Calu3 (cell line): ENCODE measurements at regions not wholly inside any gene's neighbourhood (a gene's known extent, or its start where the extent isn't known, plus 50 kb on each side); places are given as distances from the start of the nearest gene placed in this dataset.

Source experiments
- BruUV-seq: library from RNA; stranded (reverse); fragments of 400-500 nt; replicated peaks from 2 replicates; lab custom pipeline; 2021; lab: Mats Ljungman, UMichigan
- CTCF ChIA-PET: fragments of 300-600 bp; sonication (Branson Sonifier 250); formaldehyde crosslinking; loops from one replicate; lab custom pipeline; 2022; ENCODE audit warnings: antibody characterized with exemption; lab: Charles Lee
- DNase-seq: peaks from one replicate; pipeline ENCODE4 v3.0.0; 2022
- H3K27ac Mint-ChIP-seq: one replicate; pipeline ENCODE4 v1.8.0; 2022; ENCODE audit warnings: mixed read lengths; ENCODE audit not compliant: unreplicated experiment
- H3K27me3 Mint-ChIP-seq: one replicate; pipeline ENCODE4 v1.8.0; 2022; ENCODE audit warnings: mixed read lengths; ENCODE audit not compliant: unreplicated experiment
- H3K36me3 Mint-ChIP-seq: one replicate; pipeline ENCODE4 v1.8.0; 2022; ENCODE audit warnings: mild to moderate bottlenecking, moderate library complexity, mixed read lengths; ENCODE audit not compliant: insufficient read depth, unreplicated experiment
- H3K4me1 Mint-ChIP-seq: one replicate; pipeline ENCODE4 v1.8.0; 2022; ENCODE audit warnings: mild to moderate bottlenecking, low read depth, mixed read lengths; ENCODE audit not compliant: unreplicated experiment
- H3K4me3 Mint-ChIP-seq: one replicate; pipeline ENCODE4 v1.8.0; 2022; ENCODE audit warnings: mild to moderate bottlenecking, low read depth, moderate library complexity, mixed read lengths; ENCODE audit not compliant: unreplicated experiment
- H3K9me3 Mint-ChIP-seq: one replicate; pipeline ENCODE4 v1.8.0; 2022; ENCODE audit warnings: low read depth, mixed read lengths; ENCODE audit not compliant: unreplicated experiment
- CTCF ChIP-seq: fragments of 200-600 bp; IDR thresholded peaks from one replicate; pipeline ENCODE4 v1.8.0; 2022; ENCODE audit warnings: antibody characterized with exemption; ENCODE audit not compliant: unreplicated experiment
- intact Hi-C: fragments of 100-400 bp; cut with micrococcal nuclease; formaldehyde crosslinking; loops from one replicate; pipeline ENCODE4 v1.10.0; 2022; ENCODE audit not compliant: unreplicated experiment

- H3K36me3 Mint-ChIP-seq, result no peaks in the 10 kb centered on the region
- intact Hi-C loops, result no loop called here
- no peak for TF ChIP-seq CTCF
- no peaks in the 10 kb centered on the region for H3K9me3 Mint-ChIP-seq
- H3K27me3 Mint-ChIP-seq, result peaks cover 84% of the 10 kb centered on the region
- H3K27ac Mint-ChIP-seq, result no peak overlapping the region
- H3K4me3 Mint-ChIP-seq, result no peak overlapping the region
- DNase-seq, result no peak
- peaks cover 10% of the 10 kb centered on the region for H3K4me1 Mint-ChIP-seq
- no TSS peak for BruUV-seq
- CTCF ChIA-PET, result interaction anchor here (0.6 kb wide), 1 partner anchor 11 kb away, joined by 3 read pairs; no protein-coding TSS in a partner anchor
Observed at GRCh38 chr7:25671111-25671510, 442.8 kb upstream of the NPVF start.

- Mint-ChIP-seq H3K27ac (no peak overlapping the region), H3K4me1 (peaks cover 10% of the 10 kb centered on the region), H3K27me3 (peaks cover 91% of the 10 kb centered on the region), H3K4me3 (no peak overlapping the region), H3K36me3 (no peaks in the 10 kb centered on the region), H3K9me3 (no peaks in the 10 kb centered on the region)
- CTCF ChIA-PET, result no interaction called here
- no TSS peak for BruUV-seq
- intact Hi-C loops, result no loop called here
- no peak for TF ChIP-seq CTCF
- no peak for DNase-seq
Observed at GRCh38 chr7:25672496-25672895, 444.2 kb upstream of the NPVF start.

GRCh38 chr7:25675789-25676474 lies 447.6 kb upstream of the NPVF start:
- no peak for DNase-seq
- no peaks in the 10 kb centered on the region for H3K9me3 Mint-ChIP-seq
- no TSS peak for BruUV-seq
- no peak overlapping the region for H3K4me3 Mint-ChIP-seq
- peaks cover 5% of the 10 kb centered on the region for H3K4me1 Mint-ChIP-seq
- no peak for TF ChIP-seq CTCF
- H3K36me3 Mint-ChIP-seq, result no peaks in the 10 kb centered on the region
- H3K27me3 Mint-ChIP-seq, result peaks cover 97% of the 10 kb centered on the region
- H3K27ac Mint-ChIP-seq, result no peak overlapping the region
- intact Hi-C loops, result no loop called here
- CTCF ChIA-PET, result no interaction called here

GRCh38 chr7:25677595-25677994 lies 449.3 kb upstream of the NPVF start:
- Mint-ChIP-seq H3K4me3 (no peak overlapping the region), H3K27ac (no peak overlapping the region), H3K9me3 (no peaks in the 10 kb centered on the region), H3K27me3 (peaks cover 97% of the 10 kb centered on the region), H3K36me3 (no peaks in the 10 kb centered on the region), H3K4me1 (no peaks in the 10 kb centered on the region)
- CTCF ChIA-PET, result no interaction called here
- TF ChIP-seq CTCF, result no peak
- no peak for DNase-seq
- no TSS peak for BruUV-seq
- intact Hi-C loops, result no loop called here
